NCI-H1417 (cell line): ENCODE measurements at regions not wholly inside any gene's neighbourhood (a gene's known extent, or its start where the extent isn't known, plus 50 kb on each side); places are given as distances from the start of the nearest gene placed in this dataset.
"Not testable (repeated sequence)": the region's sequence is repeated elsewhere in the genome, so short reads cannot be mapped to it uniquely, and the experiment has no call there.

Experiments used
- DNase-seq, 3 experiments: peaks; one replicate each; lab custom pipeline; 2025; lab: John Stamatoyannopoulos, UW

- no peak for DNase-seq
These were observed 81.7 kb upstream of the RALGPS2 start for GRCh38 chr1:178643349-178643748.

- DNase-seq, result no peak
These were observed 81.2 kb upstream of the RALGPS2 start for GRCh38 chr1:178643831-178644230.

- DNase-seq, result peak; percentile 25 to 83 (median 50)
These were observed 80.5 kb upstream of the RALGPS2 start for GRCh38 chr1:178644308-178645120.

GRCh38 chr1:178645157-178645807 lies 79.8 kb upstream of the RALGPS2 start:
- DNase-seq, result peak; percentile 28 to 78 (median 52)

GRCh38 chr1:178645808-178646200 lies 79.2 kb upstream of the RALGPS2 start:
- DNase-seq, result no peak

GRCh38 chr1:178646821-178647220 lies 78.2 kb upstream of the RALGPS2 start:
- DNase-seq, result peak in 1 of 3 experiments; percentile 27

GRCh38 chr1:178648151-178648550 lies 76.9 kb upstream of the RALGPS2 start:
- DNase-seq, result no peak

- no peak for DNase-seq
These were observed 75.3 kb upstream of the RALGPS2 start for GRCh38 chr1:178649582-178650350.

- DNase-seq, result no peak
These were observed 74.0 kb upstream of the RALGPS2 start for GRCh38 chr1:178650934-178651511.

- DNase-seq, result no peak
These were observed 73.3 kb upstream of the RALGPS2 start for GRCh38 chr1:178651742-178652141.

GRCh38 chr1:178652506-178653490 lies 72.2 kb upstream of the RALGPS2 start:
- DNase-seq, result no peak

GRCh38 chr1:178659789-178660208 lies 65.2 kb upstream of the RALGPS2 start:
- no peak for DNase-seq

- no peak for DNase-seq
These were observed 64.6 kb upstream of the RALGPS2 start for GRCh38 chr1:178660461-178660860.

GRCh38 chr1:178664278-178664677 lies 60.8 kb upstream of the RALGPS2 start:
- DNase-seq, result no peak

GRCh38 chr1:178665579-178665978 lies 59.5 kb upstream of the RALGPS2 start:
- DNase-seq, result no peak

- DNase-seq, result not testable (repeated sequence)
These were observed 58.2 kb upstream of the RALGPS2 start for GRCh38 chr1:178666891-178667290.

- DNase-seq, result no peak
These were observed 52.6 kb upstream of the RALGPS2 start for GRCh38 chr1:178672434-178672833.

GRCh38 chr1:178674559-178674958 lies 50.5 kb upstream of the RALGPS2 start:
- not testable (repeated sequence) for DNase-seq
